ENCODE measurements at regions not wholly inside any gene's neighbourhood (a gene's known extent, or its start where the extent isn't known, plus 50 kb on each side); places are given as distances from the start of the nearest gene placed in this dataset.

DNA sequence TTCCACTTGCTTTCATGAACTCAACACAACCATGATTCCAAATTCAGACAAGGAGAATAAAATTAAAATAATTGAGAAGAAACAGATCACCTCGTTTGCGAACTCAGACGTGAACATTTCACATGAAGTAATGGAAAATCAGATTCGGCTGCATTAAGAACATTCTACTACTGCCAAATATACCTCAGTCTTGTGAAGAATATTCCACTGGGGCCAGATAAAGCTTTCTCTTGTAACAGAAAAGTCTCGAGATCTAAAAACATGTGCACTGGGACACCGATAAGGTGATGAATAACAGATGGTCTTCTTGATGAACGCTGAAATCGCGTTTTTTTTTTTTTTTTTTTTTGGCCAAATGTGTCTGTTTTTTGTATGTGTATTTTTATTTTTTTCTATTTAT, 761.1 kb downstream of the BRD1 start:
- no peaks in the 10 kb centered on the region for H3K36me3 ChIP-seq
- intact Hi-C loops (cut with DNase I) = no loop called here
- TF ChIP-seq, protein P1, sequence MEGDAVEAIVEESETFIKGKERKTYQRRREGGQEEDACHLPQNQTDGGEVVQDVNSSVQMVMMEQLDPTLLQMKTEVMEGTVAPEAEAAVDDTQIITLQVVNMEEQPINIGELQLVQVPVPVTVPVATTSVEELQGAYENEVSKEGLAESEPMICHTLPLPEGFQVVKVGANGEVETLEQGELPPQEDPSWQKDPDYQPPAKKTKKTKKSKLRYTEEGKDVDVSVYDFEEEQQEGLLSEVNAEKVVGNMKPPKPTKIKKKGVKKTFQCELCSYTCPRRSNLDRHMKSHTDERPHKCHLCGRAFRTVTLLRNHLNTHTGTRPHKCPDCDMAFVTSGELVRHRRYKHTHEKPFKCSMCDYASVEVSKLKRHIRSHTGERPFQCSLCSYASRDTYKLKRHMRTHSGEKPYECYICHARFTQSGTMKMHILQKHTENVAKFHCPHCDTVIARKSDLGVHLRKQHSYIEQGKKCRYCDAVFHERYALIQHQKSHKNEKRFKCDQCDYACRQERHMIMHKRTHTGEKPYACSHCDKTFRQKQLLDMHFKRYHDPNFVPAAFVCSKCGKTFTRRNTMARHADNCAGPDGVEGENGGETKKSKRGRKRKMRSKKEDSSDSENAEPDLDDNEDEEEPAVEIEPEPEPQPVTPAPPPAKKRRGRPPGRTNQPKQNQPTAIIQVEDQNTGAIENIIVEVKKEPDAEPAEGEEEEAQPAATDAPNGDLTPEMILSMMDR (IDR thresholded peaks at IDR 0.05) = no peak
- no peak overlapping the region for H3K27ac ChIP-seq
- no peaks in the 10 kb centered on the region for H3K9me3 ChIP-seq
- ATAC-seq (no peak), DNase-seq (no peak)
- no peak overlapping the region for H3K4me3 ChIP-seq
- H3K4me1 ChIP-seq = no peaks in the 10 kb centered on the region
- peaks cover 0 to 29% of the 10 kb centered on the region in 2 donors for H3K27me3 ChIP-seq

DNA sequence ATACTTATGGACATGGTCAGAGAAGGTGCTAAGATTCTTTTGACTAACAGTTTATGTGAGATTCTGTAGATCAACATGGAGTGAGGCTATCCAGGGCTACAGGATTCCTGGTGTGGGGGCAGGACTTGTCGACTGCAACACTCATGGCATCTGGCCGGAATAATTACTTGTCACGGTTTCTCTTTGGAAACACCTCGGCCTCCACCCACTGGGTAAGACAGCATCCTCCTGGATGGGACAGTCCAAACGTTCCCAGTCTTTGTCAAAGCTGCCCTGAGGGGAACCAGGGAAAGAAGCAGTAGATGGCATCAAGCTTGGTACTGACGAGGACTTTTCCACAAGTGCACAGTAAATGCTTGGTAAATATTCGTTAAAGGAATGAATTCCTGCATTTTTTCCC, 762.8 kb downstream of the BRD1 start:
- H3K4me1 ChIP-seq = no peaks in the 10 kb centered on the region
- DNase-seq = no peak
- TF ChIP-seq, protein P1 (IDR thresholded peaks at IDR 0.05) = no peak
- no peaks in the 10 kb centered on the region for H3K36me3 ChIP-seq
- H3K27ac ChIP-seq = no peak overlapping the region
- H3K27me3 ChIP-seq = peaks cover 0 to 44% of the 10 kb centered on the region in 2 donors
- no peaks in the 10 kb centered on the region for H3K9me3 ChIP-seq
- no peak overlapping the region for H3K4me3 ChIP-seq
- no peak for ATAC-seq
- intact Hi-C loops (cut with DNase I) = no loop called here

DNA sequence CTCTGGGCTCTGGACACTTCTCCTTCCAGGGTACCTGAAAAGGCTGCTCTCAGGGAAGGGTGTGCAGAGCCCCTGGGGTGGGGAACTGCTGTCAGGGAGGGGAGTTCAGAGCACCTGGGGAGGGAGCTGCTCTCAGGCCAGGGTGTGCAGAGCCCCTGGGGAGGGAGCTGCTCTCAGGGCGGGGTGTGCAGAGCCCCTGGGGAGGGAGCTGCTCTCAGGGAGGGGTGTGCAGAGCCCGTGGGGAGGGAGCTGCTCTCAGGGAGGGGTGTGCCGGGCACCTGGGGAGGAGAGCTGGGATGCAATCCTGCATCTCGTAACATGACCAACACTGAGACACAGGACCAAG, 764.2 kb downstream of the BRD1 start:
- intact Hi-C loops (cut with DNase I) = no loop called here
- TF ChIP-seq, protein P1 (IDR thresholded peaks at IDR 0.05) = no peak
- Histone ChIP-seq H3K27me3 (peaks cover 0 to 54% of the 10 kb centered on the region in 2 donors), H3K4me1 (no peaks in the 10 kb centered on the region), H3K36me3 (no peaks in the 10 kb centered on the region), H3K9me3 (no peaks in the 10 kb centered on the region), H3K27ac (no peak overlapping the region), H3K4me3 (no peak overlapping the region)
- ATAC-seq (no peak), DNase-seq (no peak)

DNA sequence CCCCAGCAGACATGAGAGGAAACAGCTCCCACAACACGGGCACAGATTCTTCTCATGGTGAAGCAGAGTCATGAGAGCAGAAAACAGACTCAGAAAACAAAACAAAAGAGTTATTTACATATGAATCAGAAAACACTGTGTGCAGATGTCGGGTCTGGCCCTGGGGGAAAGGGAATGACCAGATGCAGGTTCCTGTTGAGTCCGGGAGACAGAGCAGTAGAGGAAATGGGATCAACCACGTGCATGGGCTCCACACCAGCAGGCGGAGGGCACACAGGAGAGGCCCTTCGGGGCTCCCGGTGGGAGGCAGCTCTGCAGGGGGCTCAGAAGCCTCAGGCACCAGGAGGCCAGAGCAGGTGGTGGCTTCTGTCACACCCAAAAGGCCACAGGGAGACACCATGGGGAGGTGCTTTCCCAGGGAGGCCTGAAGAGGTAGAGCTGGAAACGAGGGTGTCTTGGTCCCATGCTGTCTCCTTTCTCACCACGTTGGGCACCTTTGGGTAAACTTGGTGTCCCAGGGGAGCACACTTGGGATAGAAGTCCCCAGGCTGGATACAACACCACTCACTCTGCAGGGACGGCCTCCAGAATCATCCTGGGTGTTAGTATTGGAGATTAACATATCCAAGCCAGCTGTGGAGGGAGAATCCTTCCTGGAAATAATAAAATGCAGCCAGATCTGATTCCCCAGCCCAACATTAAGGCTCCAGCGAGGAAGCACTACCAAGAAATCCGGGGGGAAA, 764.7 kb downstream of the BRD1 start:
- peaks cover 0 to 60% of the 10 kb centered on the region in 2 donors for H3K27me3 ChIP-seq
- H3K27ac ChIP-seq = no peak overlapping the region
- H3K4me3 ChIP-seq = no peak overlapping the region
- ATAC-seq (no peak), DNase-seq (no peak)
- TF ChIP-seq, protein P1 (IDR thresholded peaks at IDR 0.05) = no peak
- intact Hi-C loops (cut with DNase I) = no loop called here
- H3K4me1 ChIP-seq = no peaks in the 10 kb centered on the region
- no peaks in the 10 kb centered on the region for H3K36me3 ChIP-seq
- no peaks in the 10 kb centered on the region for H3K9me3 ChIP-seq

DNA sequence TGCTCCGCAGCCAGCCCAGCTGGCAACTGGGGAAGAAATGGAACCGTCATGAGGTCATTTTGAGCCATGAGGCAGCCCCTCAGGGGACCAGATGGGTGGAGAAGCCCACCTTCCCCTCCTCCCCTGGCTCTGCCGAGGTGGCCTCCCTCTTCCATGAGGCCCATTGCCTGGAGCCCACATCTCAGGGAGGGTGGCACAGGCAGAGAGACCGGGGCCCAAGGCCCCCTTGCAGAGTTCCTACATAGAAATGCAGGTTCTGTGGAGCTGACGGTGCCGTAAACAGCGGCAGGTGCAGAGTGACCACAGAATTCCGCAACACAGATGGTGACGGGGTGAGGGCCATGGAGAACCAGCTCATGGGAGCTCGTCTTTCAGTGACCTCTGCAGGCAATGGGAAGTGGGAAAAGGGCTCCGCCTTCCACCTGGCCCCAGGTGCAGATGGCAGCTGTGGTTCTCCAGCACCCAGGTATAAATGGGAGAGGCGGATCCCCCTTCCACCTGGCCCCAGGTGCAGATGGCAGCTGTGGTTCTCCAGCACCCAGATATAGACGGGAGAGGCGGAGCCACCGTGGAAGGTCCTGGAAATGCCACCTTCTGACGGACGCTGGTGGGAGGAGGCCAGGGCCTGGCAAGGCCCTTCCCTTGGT, 765.4 kb downstream of the BRD1 start:
- DNase-seq (no peak), ATAC-seq (no peak)
- TF ChIP-seq, protein P1 (IDR thresholded peaks at IDR 0.05) = no peak
- Histone ChIP-seq H3K36me3 (no peaks in the 10 kb centered on the region), H3K4me1 (no peaks in the 10 kb centered on the region), H3K9me3 (no peaks in the 10 kb centered on the region), H3K27ac (no peak overlapping the region), H3K27me3 (peaks cover 0 to 62% of the 10 kb centered on the region in 2 donors), H3K4me3 (no peak overlapping the region)
- intact Hi-C loops (cut with DNase I) = no loop called here

All from left lung (tissue), 4 donors.